Head of caudate nucleus (tissue), 42 donors: ENCODE measurements at regions not wholly inside any gene's neighbourhood (a gene's known extent, or its start where the extent isn't known, plus 50 kb on each side); places are given as distances from the start of the nearest gene placed in this dataset.
"Not testable (repeated sequence)": the region's sequence is repeated elsewhere in the genome, so short reads cannot be mapped to it uniquely, and the experiment has no call there.

Experiments
- DNase-seq, 42 donors: peaks; one replicate each; pipeline versions ENCODE4 v3.0.0 to v3.0.0-alpha.2; 2020 to 2021; ENCODE audit warnings: mixed read lengths in 7 of 42
- intact Hi-C: fragments of 100-400 bp; cut with DNase I; formaldehyde crosslinking; loops from one replicate; pipeline ENCODE4 v1.15.0; 2022

GRCh38 chr9:758146-758545 is 83.4 kb upstream of the DMRT1 start:
- DNase-seq: peak in 1 of 42 donors; percentile 14
- intact Hi-C loops: loop anchor here (10.0 kb wide), 1 partner anchor 73 kb away; no protein-coding TSS in a partner anchor

- intact Hi-C loops: loop anchor here (10.0 kb wide), 1 partner anchor 75 kb away; no protein-coding TSS in a partner anchor
- no peak for DNase-seq
Measured at GRCh38 chr9:759541-759940, 82.0 kb upstream of the DMRT1 start.

GRCh38 chr9:759983-760736 is 81.3 kb upstream of the DMRT1 start:
- no peak for DNase-seq
- intact Hi-C loops: loop anchor here (10.0 kb wide), 1 partner anchor 75 kb away; no protein-coding TSS in a partner anchor

- intact Hi-C loops: no loop called here
- peak in 1 of 42 donors; percentile 41 for DNase-seq
Measured at GRCh38 chr9:761176-761792, 80.2 kb upstream of the DMRT1 start.

- DNase-seq: no peak
Measured at GRCh38 chr9:761793-762560, 79.5 kb upstream of the DMRT1 start.

GRCh38 chr9:763692-764091 is 77.8 kb upstream of the DMRT1 start:
- intact Hi-C loops: no loop called here
- DNase-seq: no peak

More at GRCh38 chr9:761793-762560, 79.5 kb upstream of the DMRT1 start:
- intact Hi-C loops: no loop called here

GRCh38 chr9:764105-764524 is 77.4 kb upstream of the DMRT1 start:
- intact Hi-C loops: no loop called here
- DNase-seq: peak in 36 of 42 donors; percentile 24 to 79 (median 48)

- DNase-seq: no peak
- intact Hi-C loops: no loop called here
Measured at GRCh38 chr9:764986-765385, 76.5 kb upstream of the DMRT1 start.

GRCh38 chr9:767061-767561 is 74.4 kb upstream of the DMRT1 start:
- not testable (repeated sequence) for DNase-seq

GRCh38 chr9:776086-776485 is 65.4 kb upstream of the DMRT1 start:
- intact Hi-C loops: no loop called here
- DNase-seq: no peak

More at GRCh38 chr9:767061-767561, 74.4 kb upstream of the DMRT1 start:
- intact Hi-C loops: not testable (repeated sequence)

GRCh38 chr9:777978-778377 is 63.5 kb upstream of the DMRT1 start:
- intact Hi-C loops: no loop called here
- no peak for DNase-seq

- intact Hi-C loops: no loop called here
Measured at GRCh38 chr9:784202-784601, 57.3 kb upstream of the DMRT1 start.

GRCh38 chr9:784916-785315 is 56.6 kb upstream of the DMRT1 start:
- DNase-seq: no peak
- intact Hi-C loops: no loop called here

More at GRCh38 chr9:784202-784601, 57.3 kb upstream of the DMRT1 start:
- no peak for DNase-seq

GRCh38 chr9:785997-786396 is 55.5 kb upstream of the DMRT1 start:
- DNase-seq: no peak
- intact Hi-C loops: no loop called here

GRCh38 chr9:786405-786804 is 55.1 kb upstream of the DMRT1 start:
- no peak for DNase-seq
- intact Hi-C loops: no loop called here

- intact Hi-C loops: no loop called here
- DNase-seq: no peak
Measured at GRCh38 chr9:788777-789176, 52.7 kb upstream of the DMRT1 start.
